ENCODE measurements at regions not wholly inside any gene's neighbourhood (a gene's known extent, or its start where the extent isn't known, plus 50 kb on each side); places are given as distances from the start of the nearest gene placed in this dataset.
"Not testable (repeated sequence)": the region's sequence is repeated elsewhere in the genome, so short reads cannot be mapped to it uniquely, and the experiment has no call there.

DNA sequence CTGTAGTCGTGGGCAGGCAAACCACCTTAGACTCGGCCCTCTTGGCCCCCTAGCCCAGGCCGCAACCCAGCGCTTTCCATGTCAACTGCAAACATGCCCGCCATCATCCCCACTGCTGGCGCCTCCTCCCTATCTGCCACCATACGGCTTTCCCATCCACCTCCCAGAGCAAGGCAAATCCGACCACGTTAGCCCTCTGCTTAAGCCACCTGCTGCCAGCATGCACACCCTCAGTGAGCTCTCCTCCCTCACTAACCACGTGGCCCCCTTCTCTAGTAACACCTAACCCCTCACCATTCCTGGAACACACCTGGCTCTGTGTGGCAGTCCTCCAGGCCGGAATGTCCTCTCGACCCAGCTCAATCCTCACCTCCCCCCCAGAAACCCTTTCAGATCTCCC, 534.8 kb downstream of the TP53TG3F start:
- DNase-seq (ENCODE audit: low spot score), result not testable (repeated sequence)

DNA sequence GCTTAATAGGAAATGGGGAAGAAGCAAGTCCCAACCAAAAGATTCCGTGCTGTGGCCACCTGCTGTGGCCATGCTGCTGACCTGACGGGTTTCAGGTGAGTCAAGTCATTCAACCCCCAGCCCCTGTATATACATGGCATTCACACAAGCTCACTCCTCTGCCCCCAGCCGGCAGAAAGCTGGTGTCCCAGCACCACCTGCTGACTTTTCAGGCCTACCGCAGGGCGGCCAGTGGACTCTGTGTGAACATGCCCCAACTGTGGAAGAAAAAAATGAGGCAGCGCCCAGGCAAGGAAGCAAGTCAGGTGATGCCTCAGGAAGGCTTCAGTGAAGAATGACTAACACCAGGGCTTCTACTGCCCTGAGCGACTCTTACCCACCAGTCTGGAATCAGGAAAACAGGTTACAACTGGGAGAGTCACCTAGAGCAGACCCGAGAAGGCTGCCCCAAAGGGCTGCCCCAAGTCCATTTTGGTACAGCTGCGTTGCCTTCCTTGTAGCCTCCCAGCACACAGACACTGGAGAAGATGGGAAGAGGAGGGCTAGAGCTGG, 536.5 kb downstream of the TP53TG3F start:
- not testable (repeated sequence) for DNase-seq (ENCODE audit: low spot score)

DNA sequence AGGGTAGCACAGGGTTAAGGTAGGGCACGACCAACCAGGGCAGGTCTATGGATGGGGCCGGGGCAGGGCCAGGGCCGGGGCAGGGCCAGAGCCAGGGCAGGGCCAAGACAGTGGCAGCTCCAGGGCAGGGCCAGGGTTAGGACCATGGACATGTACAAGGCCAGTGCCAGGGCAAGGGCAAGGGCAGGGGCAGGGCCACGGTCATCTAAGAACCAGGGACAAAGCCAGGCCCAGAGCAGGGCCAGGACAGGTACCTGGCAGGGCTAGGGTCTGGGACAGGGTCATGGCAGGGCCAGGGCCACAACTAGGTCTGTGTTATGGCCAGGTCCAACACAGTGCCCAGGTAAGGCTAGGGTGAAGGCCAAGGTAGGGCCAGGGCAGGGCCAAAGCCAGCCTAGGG, 541.8 kb downstream of the TP53TG3F start:
- DNase-seq (ENCODE audit: low spot score), result not testable (repeated sequence)

DNA sequence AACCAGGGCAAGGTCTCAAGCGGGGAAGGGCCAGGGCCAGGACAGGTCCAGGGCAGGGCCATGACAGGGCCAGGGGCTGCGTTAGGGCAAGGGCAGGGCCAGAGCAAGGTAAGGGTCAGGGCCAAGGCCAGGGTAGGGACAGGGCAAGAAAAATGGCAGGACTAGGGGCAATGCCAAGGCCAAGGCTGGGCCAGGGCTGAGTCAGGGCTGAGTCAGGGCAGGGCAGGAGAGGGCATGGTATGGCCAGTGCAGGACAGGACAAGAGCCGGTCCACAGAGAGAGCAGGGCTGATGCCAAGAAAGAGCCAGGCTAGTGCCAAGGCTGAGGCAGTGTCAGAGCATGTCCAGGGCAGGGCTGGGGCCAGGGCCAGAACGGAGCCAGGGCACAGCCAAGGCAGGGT, 542.5 kb downstream of the TP53TG3F start:
- not testable (repeated sequence) for DNase-seq (ENCODE audit: low spot score)

DNA sequence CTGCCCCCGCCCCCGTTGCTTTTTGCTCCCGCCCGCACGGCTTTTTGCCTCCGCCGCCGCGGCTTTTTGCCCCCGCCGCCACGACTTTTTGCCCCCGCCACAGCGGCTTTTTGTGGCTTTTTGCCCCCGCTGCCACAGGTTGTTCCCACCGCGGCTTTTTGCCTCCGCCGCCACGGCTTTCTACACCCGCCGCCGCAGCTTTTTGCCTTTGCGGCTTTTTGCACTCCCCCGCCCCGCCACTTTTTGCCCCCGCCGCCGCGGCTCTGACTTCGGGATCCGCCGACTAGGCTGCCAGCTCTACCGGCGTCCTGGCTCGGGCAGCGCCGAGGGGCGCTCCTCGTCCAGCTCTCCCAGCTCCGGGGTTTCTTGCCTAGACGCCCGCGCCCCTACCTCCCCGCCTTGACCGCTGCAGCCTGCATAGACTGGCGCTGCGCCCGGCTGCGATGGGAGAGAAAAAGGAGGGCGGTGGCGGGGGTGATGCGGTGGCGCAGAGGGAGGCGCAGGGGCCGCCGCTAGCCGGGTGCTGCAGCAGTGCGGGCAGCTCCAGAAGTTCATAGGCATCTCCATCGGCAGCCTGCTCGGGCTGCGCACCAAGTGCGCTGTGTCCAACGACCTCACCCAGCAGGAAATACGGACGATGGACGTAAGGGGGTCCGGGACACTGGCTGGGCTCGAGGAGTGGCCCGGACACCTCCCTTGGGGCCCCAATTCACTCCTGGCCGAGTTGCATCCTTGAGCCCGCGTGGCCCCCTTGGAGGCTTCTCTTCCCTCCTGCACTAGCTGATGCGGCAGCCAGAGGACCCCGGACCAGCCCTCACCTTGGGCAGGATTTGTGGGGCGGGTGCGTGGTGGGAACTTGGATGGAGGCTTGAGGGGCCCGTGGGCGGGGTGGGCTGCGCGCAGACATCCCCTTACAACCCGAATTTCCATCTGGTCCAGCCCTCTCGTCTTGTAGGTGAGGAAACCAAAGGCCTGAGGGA, 555.7 kb downstream of the TP53TG3F start:
- not testable (repeated sequence) for DNase-seq (ENCODE audit: low spot score)

DNA sequence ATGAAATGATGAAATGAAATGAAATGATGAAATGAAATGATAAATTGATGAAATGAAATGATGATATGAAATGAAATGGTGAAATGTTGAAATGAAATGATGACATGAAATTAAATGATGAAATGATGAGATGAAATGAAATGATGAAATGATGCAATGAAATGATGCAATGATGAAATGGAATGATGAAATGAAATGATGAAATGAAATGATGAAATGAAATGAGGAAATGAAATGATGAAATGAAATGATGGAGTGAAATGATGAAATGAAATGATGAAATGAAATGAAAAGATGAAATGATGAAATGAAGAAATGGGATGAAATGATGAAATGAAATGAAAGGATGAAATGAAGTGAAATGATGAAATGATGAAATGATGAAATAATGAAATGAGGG, 558.9 kb downstream of the TP53TG3F start:
- DNase-seq (ENCODE audit: low spot score), result not testable (repeated sequence)

DNA sequence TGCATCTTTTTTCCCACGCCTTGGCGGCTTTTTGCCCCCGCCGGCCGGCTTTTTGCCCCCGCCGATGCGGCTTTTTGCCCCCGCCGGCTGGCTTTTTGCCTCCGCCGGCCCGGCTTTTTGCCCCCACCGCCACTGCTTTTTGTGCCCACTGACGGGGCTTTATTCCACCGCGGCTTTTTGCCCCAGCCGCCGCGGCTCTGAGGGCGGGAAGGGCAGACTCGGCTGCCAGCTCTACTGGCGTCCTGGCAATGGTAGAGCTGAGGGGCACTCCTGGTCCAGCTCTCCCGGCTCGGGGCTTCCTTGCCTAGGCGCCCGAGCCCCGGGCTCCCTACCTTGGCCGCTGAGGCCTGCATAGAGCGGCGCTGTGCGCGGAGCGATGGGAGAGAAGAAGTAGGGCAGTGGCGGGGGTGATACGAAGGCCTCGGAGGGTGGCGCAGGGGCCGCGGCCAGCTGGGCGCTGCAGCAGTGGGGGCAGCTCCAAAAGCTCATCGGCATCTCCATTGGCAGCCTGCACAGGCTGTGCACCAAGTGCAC, 591.4 kb downstream of the TP53TG3F start:
- no peak for DNase-seq (ENCODE audit: low spot score)

DNA sequence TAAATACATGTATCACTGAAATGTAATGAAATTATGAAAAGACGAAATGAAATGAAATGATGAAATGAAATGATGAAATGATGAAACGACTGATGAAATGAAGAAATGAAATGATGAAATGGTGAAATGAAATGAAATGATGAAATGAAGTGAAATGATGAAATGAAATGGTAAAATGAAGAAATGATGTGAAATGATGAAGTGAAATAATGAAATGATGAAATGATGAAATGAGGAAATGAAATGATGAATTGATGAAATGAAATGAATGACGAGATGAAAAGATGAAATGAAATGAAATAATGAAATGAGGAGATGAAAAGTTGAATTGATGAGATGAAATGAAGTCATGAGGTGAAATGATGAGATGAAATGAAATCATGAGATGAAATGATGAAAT, 594.7 kb downstream of the TP53TG3F start:
- no peak for DNase-seq (ENCODE audit: low spot score)

DNA sequence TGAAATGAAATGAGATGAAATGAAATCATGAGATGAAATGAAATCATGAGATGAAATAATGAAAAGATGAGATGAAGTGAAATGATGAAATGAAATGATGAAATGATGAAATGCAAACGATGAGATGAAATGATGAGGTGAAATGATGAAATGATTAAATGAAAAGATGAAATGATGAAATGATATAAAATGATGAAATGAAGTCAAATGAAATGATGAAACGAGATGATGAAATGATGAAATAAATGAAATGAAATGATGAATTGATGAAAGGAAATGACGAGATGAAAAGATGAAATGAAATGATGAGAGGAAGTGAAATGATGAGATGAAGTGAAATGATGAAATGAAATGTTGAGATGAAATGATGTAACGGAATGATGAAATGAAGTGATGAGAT, 595.6 kb downstream of the TP53TG3F start:
- no peak for DNase-seq (ENCODE audit: low spot score)

DNA sequence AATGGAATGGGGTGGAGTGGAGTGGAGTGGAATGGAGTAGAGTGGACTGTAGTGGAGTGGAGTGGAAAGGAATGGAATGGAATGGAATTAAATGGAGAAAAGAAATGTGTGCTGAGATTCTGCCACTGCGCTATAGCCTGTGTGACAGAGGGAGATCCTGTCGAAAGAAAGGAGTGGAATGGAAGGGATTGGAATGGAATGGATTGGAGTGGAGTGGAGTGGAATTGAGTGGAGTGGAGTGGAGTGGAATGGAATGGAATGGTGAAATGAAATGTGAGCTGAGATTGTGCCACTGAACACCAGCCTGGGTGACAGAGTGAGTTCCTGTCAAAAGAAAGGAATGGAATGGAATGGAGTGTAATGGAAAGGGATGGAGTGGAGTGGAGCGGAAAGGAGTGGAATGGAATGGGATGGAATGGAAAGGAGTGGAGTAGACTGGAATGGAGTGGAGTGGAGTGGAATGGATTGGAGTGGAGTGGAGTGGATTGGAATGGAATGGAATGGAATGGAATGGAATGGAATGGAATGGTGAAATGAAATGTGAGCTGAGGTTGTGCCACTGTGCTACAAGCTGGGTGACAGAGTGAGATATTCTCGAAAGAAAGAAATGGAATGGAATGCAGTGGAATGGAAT, 603.3 kb downstream of the TP53TG3F start:
- DNase-seq (ENCODE audit: low spot score), result peak; percentile 0

DNA sequence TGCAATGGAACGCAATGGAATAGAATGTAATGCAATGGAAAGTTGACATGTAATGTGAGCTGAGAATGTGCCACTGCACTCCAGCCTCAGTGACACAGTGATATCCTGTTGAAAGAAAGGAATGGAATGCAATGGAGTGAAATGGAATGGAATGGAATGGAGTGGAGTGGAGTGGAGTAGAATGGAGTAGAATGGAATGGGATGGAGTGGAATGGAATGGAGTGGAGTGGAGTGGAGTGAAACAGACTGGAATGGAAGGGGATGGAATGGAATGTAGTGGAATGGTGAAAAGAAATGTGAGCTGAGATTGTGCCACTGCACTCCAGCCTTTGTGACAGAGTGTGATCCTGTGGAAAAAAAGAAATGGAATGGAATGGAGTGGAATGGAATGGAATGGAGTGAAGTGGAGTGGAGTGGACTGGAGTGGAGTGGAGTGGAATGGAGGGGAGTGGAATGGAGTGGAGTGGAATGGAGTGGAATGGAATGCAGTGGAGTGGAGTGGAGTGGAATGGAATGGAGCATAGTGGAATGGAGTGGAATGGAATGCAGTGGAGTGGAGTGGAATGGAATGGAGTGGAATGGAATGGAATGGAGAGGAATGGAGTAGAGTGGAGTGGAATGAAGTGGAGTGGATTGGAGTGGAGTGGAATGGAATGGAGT, 604.2 kb downstream of the TP53TG3F start:
- not testable (repeated sequence) for DNase-seq (ENCODE audit: low spot score)

DNA sequence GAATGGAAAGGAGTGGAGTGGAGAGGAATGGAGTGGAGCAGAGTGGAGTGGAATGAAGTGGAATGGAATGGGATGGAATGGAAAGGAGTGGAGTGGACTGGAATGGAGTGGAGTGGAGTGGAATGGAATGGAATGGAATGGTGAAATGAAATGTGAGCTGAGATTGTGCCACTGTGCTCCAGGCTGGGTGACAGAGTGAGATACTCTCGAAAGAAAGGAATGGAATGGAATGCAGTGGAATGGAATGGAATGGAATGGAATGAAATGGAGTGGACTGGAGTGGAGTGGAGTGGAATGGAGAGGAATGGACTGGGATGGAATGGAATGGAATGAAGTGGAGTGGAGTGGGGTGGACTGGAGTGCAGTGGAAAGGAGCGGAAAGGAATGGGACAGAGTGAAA, 605.2 kb downstream of the TP53TG3F start:
- DNase-seq (ENCODE audit: low spot score), result not testable (repeated sequence)

DNA sequence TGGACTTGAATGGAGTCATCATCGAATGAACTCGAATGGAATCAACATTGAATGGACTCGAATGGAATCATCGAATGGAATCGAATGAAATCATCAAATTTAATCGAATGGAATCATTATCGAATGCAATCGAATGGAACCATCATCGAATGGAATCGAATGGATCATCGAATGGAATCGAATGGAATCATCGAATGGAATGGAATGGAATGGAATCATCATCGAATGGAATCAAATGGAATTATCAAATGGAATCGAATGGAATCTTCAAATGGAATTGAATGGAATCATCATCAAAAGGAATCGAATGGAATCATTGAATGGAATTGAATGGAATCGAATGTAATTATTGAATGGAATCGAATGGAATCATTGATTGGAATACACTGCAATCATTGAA, 610.3 kb downstream of the TP53TG3F start:
- not testable (repeated sequence) for DNase-seq (ENCODE audit: low spot score)

DNA sequence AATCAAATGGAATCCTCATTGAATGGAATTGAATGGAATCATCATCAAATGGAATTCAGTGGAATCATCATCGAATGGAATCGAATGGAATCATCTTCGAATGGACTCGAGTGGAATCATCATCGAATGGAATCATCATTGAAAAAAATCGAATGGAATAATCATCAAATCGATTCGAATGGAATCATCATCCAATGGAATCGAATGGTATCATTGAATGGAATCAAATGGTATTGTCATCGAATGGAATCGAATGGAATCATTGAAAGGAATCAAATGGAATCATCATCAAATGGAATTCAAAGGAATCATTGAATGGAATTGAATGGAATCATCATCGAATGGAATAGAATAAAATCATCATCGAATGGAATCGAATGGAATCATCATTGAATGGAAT, 619.3 kb downstream of the TP53TG3F start:
- DNase-seq (ENCODE audit: low spot score), result no peak

DNA sequence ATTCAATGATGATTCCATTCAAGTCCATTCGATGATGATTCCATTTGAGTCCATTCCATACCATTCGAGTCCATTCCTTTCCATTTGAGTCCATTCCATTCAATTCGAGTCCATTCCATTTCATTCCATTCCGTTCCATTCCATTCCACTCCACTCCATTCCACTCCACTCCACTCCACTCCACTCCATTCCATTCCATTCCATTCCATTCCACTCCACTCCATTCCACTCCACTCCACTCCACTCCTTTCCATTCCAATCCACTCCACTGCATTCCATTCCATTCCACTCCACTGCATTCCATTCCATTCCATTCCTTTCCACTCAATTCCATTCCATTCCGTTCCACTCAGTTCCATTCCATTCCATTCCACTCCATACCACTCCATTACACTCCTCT, 625.6 kb downstream of the TP53TG3F start:
- DNase-seq (ENCODE audit: low spot score), result not testable (repeated sequence)

DNA sequence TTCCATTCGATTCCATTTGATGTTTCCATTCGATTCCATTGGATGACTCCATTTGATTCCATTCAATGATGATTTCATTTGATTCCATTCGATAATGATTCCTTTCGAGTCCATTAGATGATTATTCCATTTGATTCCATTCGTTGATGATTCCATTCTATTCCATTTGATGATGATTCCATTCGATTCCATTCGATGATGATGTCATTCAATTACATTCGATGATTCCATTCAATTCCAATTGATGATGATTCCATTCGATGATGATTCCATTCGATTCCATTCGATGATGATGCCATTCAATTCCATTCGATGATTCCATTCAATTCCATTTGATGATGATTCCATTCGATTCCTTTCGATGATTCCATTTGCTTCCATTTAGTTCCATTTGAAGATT, 635.6 kb downstream of the TP53TG3F start:
- DNase-seq (ENCODE audit: low spot score), result not testable (repeated sequence)

DNA sequence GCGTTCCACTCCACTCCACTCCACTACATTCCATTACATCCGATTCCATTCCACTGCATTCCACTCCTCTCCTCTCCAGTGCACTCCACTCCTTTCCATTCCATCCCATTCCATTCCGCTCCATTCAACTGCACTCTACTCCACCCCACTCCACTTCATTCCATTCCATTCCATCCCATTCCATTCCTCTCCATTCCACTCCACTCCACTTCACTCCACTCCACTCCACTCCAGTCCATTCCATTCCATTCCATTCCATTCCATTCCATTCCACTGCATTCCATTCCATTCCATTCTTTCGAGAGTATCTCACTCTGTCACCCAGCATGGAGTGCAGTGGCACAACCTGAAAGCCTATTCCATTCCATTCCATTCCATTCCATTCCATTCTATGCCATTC, 637.5 kb downstream of the TP53TG3F start:
- not testable (repeated sequence) for DNase-seq (ENCODE audit: low spot score)

DNA sequence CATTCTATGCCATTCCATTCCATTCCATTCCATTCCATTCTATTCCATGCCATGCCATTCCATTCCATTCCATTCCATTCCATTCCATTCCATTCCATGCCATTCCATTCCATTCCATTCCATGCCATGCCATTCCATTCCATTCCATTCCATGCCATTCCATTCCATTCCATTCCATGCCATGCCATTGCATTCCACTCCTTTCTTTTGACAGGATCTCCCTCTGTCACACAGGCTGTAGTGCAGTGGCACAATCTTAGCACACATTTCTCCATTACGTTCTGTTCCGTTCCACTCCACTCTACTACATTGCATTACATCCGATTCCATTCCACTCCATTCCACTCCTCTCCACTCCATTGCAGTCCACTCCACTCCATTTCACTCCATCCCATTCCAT, 637.9 kb downstream of the TP53TG3F start:
- not testable (repeated sequence) for DNase-seq (ENCODE audit: low spot score)

DNA sequence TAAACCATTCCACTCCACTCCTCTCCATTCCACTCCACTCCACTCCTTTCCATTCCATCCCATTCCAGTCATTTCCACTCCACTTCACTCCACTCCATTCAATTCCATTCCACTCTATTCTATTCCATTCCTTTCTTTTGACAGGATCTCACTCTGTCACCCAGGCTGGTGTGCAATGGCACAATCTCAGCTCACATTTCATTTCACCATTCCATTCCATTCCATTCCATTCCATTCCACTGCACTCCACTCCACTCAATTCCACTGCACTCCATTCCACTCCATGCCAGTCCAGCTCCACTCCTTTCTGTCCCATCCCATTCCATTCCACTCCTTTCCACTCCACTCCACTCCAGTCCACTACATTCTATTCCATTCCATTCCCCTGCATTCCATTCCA, 638.6 kb downstream of the TP53TG3F start:
- not testable (repeated sequence) for DNase-seq (ENCODE audit: low spot score)

DNA sequence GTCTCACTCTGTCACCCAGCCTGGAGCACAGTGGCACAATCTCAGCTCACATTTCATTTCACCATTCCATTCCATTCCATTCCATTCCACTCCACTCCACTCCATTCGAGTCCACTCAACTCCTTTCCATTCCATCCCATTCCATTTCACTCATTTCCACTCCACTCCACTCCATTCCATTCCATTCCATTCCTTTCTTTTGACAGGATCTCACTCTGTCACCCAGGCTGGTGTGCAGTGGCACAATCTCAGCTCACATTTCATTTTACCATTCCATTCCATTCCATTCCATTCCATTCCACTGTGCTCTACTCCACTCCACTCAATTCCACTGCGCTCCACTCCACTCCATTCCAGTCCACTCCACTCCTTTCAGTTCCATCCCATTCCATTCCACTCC, 639.6 kb downstream of the TP53TG3F start:
- DNase-seq (ENCODE audit: low spot score), result not testable (repeated sequence)
